SH-SY5Y (cell line): ENCODE measurements at regions not wholly inside any gene's neighbourhood (a gene's known extent, or its start where the extent isn't known, plus 50 kb on each side); places are given as distances from the start of the nearest gene placed in this dataset.

Experiments used
- GATA2 ChIP-seq: IDR thresholded peaks from 2 replicates; pipeline ENCODE4 v1.6.1; 2011; ENCODE audit warnings: mild to moderate bottlenecking, low read depth, low read length
- GATA3 ChIP-seq: IDR thresholded peaks from 2 replicates; pipeline ENCODE4 v1.6.1; 2011; ENCODE audit warnings: low read depth, mild to moderate bottlenecking, low read length, moderate library complexity

DNA sequence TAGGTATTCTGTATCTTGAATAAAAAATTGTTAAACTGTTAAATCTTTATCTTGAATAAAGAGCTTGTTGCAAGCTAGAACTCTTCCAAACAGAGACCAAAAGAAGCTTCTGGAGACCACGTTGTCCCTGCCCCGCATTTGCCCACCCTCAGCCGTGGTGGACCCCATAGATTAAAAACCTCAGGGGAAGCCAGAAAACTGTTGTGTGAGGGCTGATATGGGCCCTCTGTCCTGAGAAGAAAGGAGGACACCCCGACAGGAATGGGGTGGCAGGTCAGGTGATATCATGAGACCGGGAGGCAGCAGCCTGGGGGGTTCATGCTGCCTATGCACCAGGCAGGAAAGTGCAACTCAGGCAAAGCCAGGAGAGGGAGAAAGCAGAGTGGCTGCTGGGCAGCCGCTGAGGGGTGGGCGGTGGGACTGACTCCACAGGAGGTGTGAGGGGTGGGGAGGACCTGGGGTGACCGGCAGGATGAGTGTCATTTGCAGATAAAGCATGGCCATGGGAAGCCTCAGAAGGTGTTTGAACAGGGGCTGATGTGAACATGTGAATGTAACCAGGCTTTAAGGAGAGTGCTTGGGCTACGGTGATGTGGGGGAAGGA is 147.8 kb downstream of the IRF8 start:
- TF ChIP-seq GATA3: no peak
- TF ChIP-seq GATA2: no peak
